ENCODE measurements at regions not wholly inside any gene's neighbourhood (a gene's known extent, or its start where the extent isn't known, plus 50 kb on each side); places are given as distances from the start of the nearest gene placed in this dataset.

DNA sequence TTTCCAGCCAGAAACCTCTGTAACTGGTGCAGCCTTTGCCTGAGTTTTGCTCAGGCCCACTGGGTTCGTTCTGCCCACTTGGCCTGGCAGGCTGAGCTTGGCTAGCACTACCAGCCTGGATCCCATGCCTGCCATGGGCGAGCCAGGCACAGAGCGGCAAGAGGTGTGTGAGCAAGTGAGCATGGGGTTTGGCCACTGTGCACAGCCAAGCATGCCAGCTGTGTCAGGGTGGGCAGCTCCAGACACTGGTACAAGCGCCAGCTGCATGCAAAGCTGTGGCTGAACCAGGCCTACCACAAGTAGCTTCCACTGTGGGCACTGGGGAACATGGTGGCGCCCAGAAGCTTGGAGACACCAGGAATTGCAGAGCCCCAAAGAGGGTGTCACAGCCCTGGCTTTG is 56.3 kb upstream of the LDAH start:
- TF ChIP-seq, protein P1, sequence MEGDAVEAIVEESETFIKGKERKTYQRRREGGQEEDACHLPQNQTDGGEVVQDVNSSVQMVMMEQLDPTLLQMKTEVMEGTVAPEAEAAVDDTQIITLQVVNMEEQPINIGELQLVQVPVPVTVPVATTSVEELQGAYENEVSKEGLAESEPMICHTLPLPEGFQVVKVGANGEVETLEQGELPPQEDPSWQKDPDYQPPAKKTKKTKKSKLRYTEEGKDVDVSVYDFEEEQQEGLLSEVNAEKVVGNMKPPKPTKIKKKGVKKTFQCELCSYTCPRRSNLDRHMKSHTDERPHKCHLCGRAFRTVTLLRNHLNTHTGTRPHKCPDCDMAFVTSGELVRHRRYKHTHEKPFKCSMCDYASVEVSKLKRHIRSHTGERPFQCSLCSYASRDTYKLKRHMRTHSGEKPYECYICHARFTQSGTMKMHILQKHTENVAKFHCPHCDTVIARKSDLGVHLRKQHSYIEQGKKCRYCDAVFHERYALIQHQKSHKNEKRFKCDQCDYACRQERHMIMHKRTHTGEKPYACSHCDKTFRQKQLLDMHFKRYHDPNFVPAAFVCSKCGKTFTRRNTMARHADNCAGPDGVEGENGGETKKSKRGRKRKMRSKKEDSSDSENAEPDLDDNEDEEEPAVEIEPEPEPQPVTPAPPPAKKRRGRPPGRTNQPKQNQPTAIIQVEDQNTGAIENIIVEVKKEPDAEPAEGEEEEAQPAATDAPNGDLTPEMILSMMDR (IDR thresholded peaks at IDR 0.05), result no peak
- TF ChIP-seq POLR2A (IDR thresholded peaks at IDR 0.05), result no peak
